ENCODE measurements at regions not wholly inside any gene's neighbourhood (a gene's known extent, or its start where the extent isn't known, plus 50 kb on each side); places are given as distances from the start of the nearest gene placed in this dataset.

- no peaks in the 10 kb centered on the region for H3K4me1 ChIP-seq (ENCODE audit: control insufficient read depth, extremely low read depth, insufficient read depth, low read length)
- no peak overlapping the region for H3K9ac ChIP-seq (ENCODE audit: insufficient read depth, low read length)
- H3K36me3 ChIP-seq (ENCODE audit: control insufficient read depth, insufficient read depth, low read length) = no peaks in the 10 kb centered on the region
- H3K27me3 ChIP-seq (ENCODE audit: control insufficient read depth, insufficient read depth, low read length) = no peaks in the 10 kb centered on the region
- H3K4me3 ChIP-seq (replicated peaks in 1 of 4; ENCODE audit: control extremely low read depth in 1 of 4, insufficient read depth in 1 of 4, low read depth in 3 of 4, low read length in 4 of 4) = no peak overlapping the region
- no peaks in the 10 kb centered on the region for H3K79me2 ChIP-seq (ENCODE audit: control insufficient read depth, insufficient read depth, low read length)
- TF ChIP-seq EZH2 (IDR thresholded peaks at IDR 0.05; ENCODE audit: low read length, missing control alignments) (no peak), CTCF (conservative IDR thresholded peaks at IDR 0.05 in 1 of 2, IDR thresholded peaks at IDR 0.05 in 1 of 2; ENCODE audit: low read depth in 1 of 2, low read length in 2 of 2) (no peak)
- no peaks in the 10 kb centered on the region for H4K20me1 ChIP-seq (ENCODE audit: control insufficient read depth, extremely low read depth, insufficient read depth, low read length)
- DNase-seq (ENCODE audit: low read depth in 2 of 2) = no peak
- H3K9me3 ChIP-seq (ENCODE audit: control insufficient read depth, insufficient read depth, low read depth, low read length) = no peaks in the 10 kb centered on the region
- H2AFZ ChIP-seq (ENCODE audit: low read length) = no peak overlapping the region
- no peak overlapping the region for H3K4me2 ChIP-seq (ENCODE audit: extremely low read depth, insufficient read depth, low read length)
- H3K27ac ChIP-seq (ENCODE audit: insufficient read depth, low read length) = no peak overlapping the region
Measured at GRCh38 chr9:13569602-13570067, 290.1 kb upstream of the MPDZ start.

- TF ChIP-seq EZH2 (IDR thresholded peaks at IDR 0.05; ENCODE audit: low read length, missing control alignments) = no peak
- H3K27ac ChIP-seq (ENCODE audit: insufficient read depth, low read length) = no peak overlapping the region
- H3K4me1 ChIP-seq (ENCODE audit: control insufficient read depth, extremely low read depth, insufficient read depth, low read length) = no peaks in the 10 kb centered on the region
- no peaks in the 10 kb centered on the region for H3K36me3 ChIP-seq (ENCODE audit: control insufficient read depth, insufficient read depth, low read length)
- no peaks in the 10 kb centered on the region for H3K9me3 ChIP-seq (ENCODE audit: control insufficient read depth, insufficient read depth, low read depth, low read length)
- no peaks in the 10 kb centered on the region for H3K79me2 ChIP-seq (ENCODE audit: control insufficient read depth, insufficient read depth, low read length)
- H3K9ac ChIP-seq (ENCODE audit: insufficient read depth, low read length) = peak overlapping the region; percentile 37
- H2AFZ ChIP-seq (ENCODE audit: low read length) = peak overlapping the region; percentile 84
- H4K20me1 ChIP-seq (ENCODE audit: control insufficient read depth, extremely low read depth, insufficient read depth, low read length) = no peaks in the 10 kb centered on the region
- DNase-seq (ENCODE audit: low read depth in 2 of 2) = peak in 1 of 2 donors; percentile 19
- H3K27me3 ChIP-seq (ENCODE audit: control insufficient read depth, insufficient read depth, low read length) = no peaks in the 10 kb centered on the region
- peak overlapping the region; percentile 85 for H3K4me2 ChIP-seq (ENCODE audit: extremely low read depth, insufficient read depth, low read length)
- peak overlapping the region in 3 of 4 experiments; percentile 22 to 40 (median 35) for H3K4me3 ChIP-seq (replicated peaks in 1 of 4; ENCODE audit: control extremely low read depth in 1 of 4, insufficient read depth in 1 of 4, low read depth in 3 of 4, low read length in 4 of 4)
Measured at GRCh38 chr9:13568841-13569601, 289.5 kb upstream of the MPDZ start.

GRCh38 chr9:13568405-13568804 is 288.9 kb upstream of the MPDZ start:
- Histone ChIP-seq H3K4me3 (replicated peaks in 1 of 4; ENCODE audit: control extremely low read depth in 1 of 4, insufficient read depth in 1 of 4, low read depth in 3 of 4, low read length in 4 of 4) (peak overlapping the region in 3 of 4 experiments; percentile 22 to 40 (median 35)), H3K36me3 (ENCODE audit: control insufficient read depth, insufficient read depth, low read length) (no peaks in the 10 kb centered on the region), H3K79me2 (ENCODE audit: control insufficient read depth, insufficient read depth, low read length) (no peaks in the 10 kb centered on the region), H3K9ac (ENCODE audit: insufficient read depth, low read length) (no peak overlapping the region), H4K20me1 (ENCODE audit: control insufficient read depth, extremely low read depth, insufficient read depth, low read length) (no peaks in the 10 kb centered on the region), H3K4me2 (ENCODE audit: extremely low read depth, insufficient read depth, low read length) (peak overlapping the region; percentile 85), H3K4me1 (ENCODE audit: control insufficient read depth, extremely low read depth, insufficient read depth, low read length) (no peaks in the 10 kb centered on the region), H3K27ac (ENCODE audit: insufficient read depth, low read length) (no peak overlapping the region), H2AFZ (ENCODE audit: low read length) (peak overlapping the region; percentile 84), H3K9me3 (ENCODE audit: control insufficient read depth, insufficient read depth, low read depth, low read length) (no peaks in the 10 kb centered on the region), H3K27me3 (ENCODE audit: control insufficient read depth, insufficient read depth, low read length) (no peaks in the 10 kb centered on the region)
- TF ChIP-seq EZH2 (IDR thresholded peaks at IDR 0.05; ENCODE audit: low read length, missing control alignments) (no peak), CTCF (conservative IDR thresholded peaks at IDR 0.05 in 1 of 2, IDR thresholded peaks at IDR 0.05 in 1 of 2; ENCODE audit: low read depth in 1 of 2, low read length in 2 of 2) (no peak)
- DNase-seq (ENCODE audit: low read depth in 2 of 2) = peak in 1 of 2 donors; percentile 41
